ENCODE measurements at regions not wholly inside any gene's neighbourhood (a gene's known extent, or its start where the extent isn't known, plus 50 kb on each side); places are given as distances from the start of the nearest gene placed in this dataset.

GRCh38 chr2:16319551-16320121 lies 346.0 kb downstream of the CYRIA start:
- no peak overlapping the region for H3K4me3 ChIP-seq (ENCODE audit: low read depth, low read length)
- TF ChIP-seq CTCF (IDR thresholded peaks at IDR 0.05; ENCODE audit: insufficient read depth, low read depth, low read length), result no peak
- no peak for DNase-seq (ENCODE audit: low read depth)

- H3K4me3 ChIP-seq (ENCODE audit: low read depth, low read length), result no peak overlapping the region
- DNase-seq (ENCODE audit: low read depth), result no peak
- no peak for TF ChIP-seq CTCF (IDR thresholded peaks at IDR 0.05; ENCODE audit: insufficient read depth, low read depth, low read length)
Observed at GRCh38 chr2:16318474-16319195, 347.0 kb downstream of the CYRIA start.

GRCh38 chr2:16318051-16318450 lies 347.6 kb downstream of the CYRIA start:
- no peak for TF ChIP-seq CTCF (IDR thresholded peaks at IDR 0.05; ENCODE audit: insufficient read depth, low read depth, low read length)
- no peak overlapping the region for H3K4me3 ChIP-seq (ENCODE audit: low read depth, low read length)
- DNase-seq (ENCODE audit: low read depth), result no peak

GRCh38 chr2:16317211-16317830 lies 348.3 kb downstream of the CYRIA start:
- DNase-seq (ENCODE audit: low read depth), result no peak
- no peak overlapping the region for H3K4me3 ChIP-seq (ENCODE audit: low read depth, low read length)
- no peak for TF ChIP-seq CTCF (IDR thresholded peaks at IDR 0.05; ENCODE audit: insufficient read depth, low read depth, low read length)

- no peak for TF ChIP-seq CTCF (IDR thresholded peaks at IDR 0.05; ENCODE audit: insufficient read depth, low read depth, low read length)
- no peak overlapping the region for H3K4me3 ChIP-seq (ENCODE audit: low read depth, low read length)
- DNase-seq (ENCODE audit: low read depth), result no peak
Observed at GRCh38 chr2:16316456-16317210, 349.0 kb downstream of the CYRIA start.

- H3K4me3 ChIP-seq (ENCODE audit: low read depth, low read length), result no peak overlapping the region
- DNase-seq (ENCODE audit: low read depth), result no peak
- TF ChIP-seq CTCF (IDR thresholded peaks at IDR 0.05; ENCODE audit: insufficient read depth, low read depth, low read length), result no peak
Observed at GRCh38 chr2:16315908-16316307, 349.7 kb downstream of the CYRIA start.
